GM12878 (cell line): ENCODE measurements at regions not wholly inside any gene's neighbourhood (a gene's known extent, or its start where the extent isn't known, plus 50 kb on each side); places are given as distances from the start of the nearest gene placed in this dataset.
A peak's percentile ranks its signal among the peaks of the same experiment; 100 is the strongest.

Experiments used
- ATAC-seq: fragments of 200-7000 bp; cut with Tn5 transposase; 3 replicates; pipeline ENCODE4 v1.9.1; 2020; ENCODE audit warnings: mild to moderate bottlenecking, moderate library complexity
- BruUV-seq: library from RNA; stranded (reverse); fragments of 400-500 nt; replicated peaks from 2 replicates; lab custom pipeline; 2021; lab: Mats Ljungman, UMichigan
- CTCF ChIA-PET: fragments of 300-600 bp; sonication (Branson Sonifier 250); formaldehyde crosslinking; extraction: SDS; loops from one replicate; lab custom pipeline; 2021; ENCODE audit warnings: inconsistent platforms; lab: Yijun Ruan, JAX
- POLR2A ChIA-PET: fragments of 350-600 bp; formaldehyde crosslinking; extraction: SDS; loops from one replicate; lab custom pipeline; 2021; ENCODE audit warnings: inconsistent platforms; lab: Charles Lee
- RAD21 ChIA-PET: fragments of 300-600 bp; sonication (Branson Sonifier 250); formaldehyde crosslinking; loops from one replicate; lab custom pipeline; 2023; ENCODE audit warnings: antibody characterized with exemption; ENCODE audit not compliant: unreplicated experiment; lab: Charles Lee
- SMC1A ChIA-PET: fragments of 300-600 bp; sonication (Branson Sonifier 250); formaldehyde crosslinking; loops from one replicate; lab custom pipeline; 2023; ENCODE audit not compliant: unreplicated experiment, uncharacterized antibody; lab: Charles Lee
- DNase-seq: peaks from one replicate; pipeline ENCODE4 v3.0.0-alpha.2; 2011; ENCODE audit warnings: low read depth, low spot score
- FAIRE-seq: peaks from 3 replicates; lab custom pipeline; 2011; peaks lifted over from hg19 to GRCh38; lab: Jason Lieb, UNC
- H2AFZ ChIP-seq: 2 replicates; pipeline ENCODE4 v1.6.0; 2011; ENCODE audit warnings: low read depth, low read length, control low read depth; ENCODE audit not compliant: control insufficient read depth
- H3K27ac ChIP-seq: 2 replicates; pipeline ENCODE4 v1.5.1; 2011; ENCODE audit warnings: control low read depth; ENCODE audit not compliant: control insufficient read depth, insufficient read depth
- H3K27me3 ChIP-seq, 2 experiments: replicated peaks in 1 of 2; 2 replicates each; pipeline versions ENCODE4 v1.6.0 to v1.6.1; 2011; ENCODE audit warnings: low read length in 1 of 2; ENCODE audit not compliant: control insufficient read depth in 2 of 2, insufficient read depth in 2 of 2
- H3K36me3 ChIP-seq, 2 experiments: 2 replicates each; pipeline ENCODE4 v1.5.1; 2011; ENCODE audit warnings: low read length in 1 of 2; ENCODE audit not compliant: control insufficient read depth in 2 of 2, insufficient read depth in 2 of 2
- H3K4me1 ChIP-seq: 2 replicates; pipeline ENCODE4 v1.6.1; 2011; ENCODE audit warnings: mild to moderate bottlenecking, low read length, moderate library complexity, mixed read lengths; ENCODE audit not compliant: control insufficient read depth, insufficient read depth
- H3K4me2 ChIP-seq: 2 replicates; pipeline ENCODE4 v1.6.0; 2011; ENCODE audit warnings: control low read depth; ENCODE audit not compliant: control insufficient read depth, insufficient read depth
- H3K4me3 ChIP-seq: fragments of 200-600 bp; sonication (generic); 2 replicates; pipeline ENCODE4 v1.5.1; 2016
- H3K79me2 ChIP-seq: 2 replicates; pipeline ENCODE4 v1.6.0; 2011; ENCODE audit warnings: low read length; ENCODE audit not compliant: control insufficient read depth, insufficient read depth
- H3K9ac ChIP-seq: 2 replicates; pipeline ENCODE4 v1.8.0; 2011; ENCODE audit warnings: low read length, control low read depth, mixed read lengths; ENCODE audit not compliant: control insufficient read depth, insufficient read depth
- H3K9me3 ChIP-seq: replicated peaks from 3 replicates; pipeline ENCODE4 v1.5.1; 2011; ENCODE audit warnings: mild to moderate bottlenecking, low read length; ENCODE audit not compliant: control insufficient read depth, insufficient read depth
- H4K20me1 ChIP-seq: 2 replicates; pipeline ENCODE4 v1.6.0; 2011; ENCODE audit not compliant: control insufficient read depth, insufficient read depth
- ATF2 ChIP-seq: IDR thresholded peaks from 2 replicates; pipeline ENCODE4 v1.6.1; 2012; ENCODE audit warnings: low read length, inconsistent platforms
- PAX8 ChIP-seq: fragments of 450-650 bp; IDR thresholded peaks from 2 replicates; pipeline ENCODE4 v1.6.1; 2017; ENCODE audit warnings: mild to moderate bottlenecking, moderate library complexity
- PML ChIP-seq: IDR thresholded peaks from 2 replicates; pipeline ENCODE4 v1.6.1; 2012; ENCODE audit warnings: low read length, inconsistent platforms
- RBBP5 ChIP-seq: fragments of 200-600 bp; sonication (generic); conservative IDR thresholded peaks from 2 replicates; pipeline ENCODE4 v1.6.1; 2016
- REST ChIP-seq: IDR thresholded peaks from 2 replicates; pipeline ENCODE4 v1.6.1; 2012; ENCODE audit warnings: mild to moderate bottlenecking, low read depth, low read length
- USF2 ChIP-seq: IDR thresholded peaks from 2 replicates; pipeline ENCODE4 v1.6.1; 2011; ENCODE audit warnings: low read depth, low read length, improper control_type of control experiment, borderline replicate concordance
- WGBS: methylation state at CpG from one replicate; pipeline ENCODE4 v1.1.6; 2016; ENCODE audit warnings: low lambda C conversion rate; ENCODE audit not compliant: insufficient replicate concordance, insufficient coverage; ENCODE audit errors: missing lambda C conversion rate; 5-methylcytosine and 5-hydroxymethylcytosine counted together
- in situ Hi-C: fragments of 300-500 bp; cut with MboI; formaldehyde crosslinking; loops from 9 replicates; pipeline ENCODE4 v1.14.3; 2018; ENCODE audit warnings: mixed read lengths
- intact Hi-C: fragments of 100-400 bp; cut with micrococcal nuclease; formaldehyde crosslinking; loops from one replicate; pipeline ENCODE4 v1.14.2; 2022; ENCODE audit not compliant: unreplicated experiment

GRCh38 chr10:3511483-3511882 lies 273.5 kb downstream of the KLF6 start:
- no peak overlapping the region for H3K4me2 ChIP-seq
- ATAC-seq (no peak), FAIRE-seq (no peak), DNase-seq (no peak)
- no peaks in the 10 kb centered on the region for H3K36me3 ChIP-seq
- no peaks in the 10 kb centered on the region for H3K27me3 ChIP-seq
- POLR2A ChIA-PET: no interaction called here
- no peaks in the 10 kb centered on the region for H3K4me1 ChIP-seq
- intact Hi-C loops (no loop called here), in situ Hi-C loops (no loop called here)
- no peaks in the 10 kb centered on the region for H4K20me1 ChIP-seq
- CTCF ChIA-PET: no interaction called here
- H3K9ac ChIP-seq: no peak overlapping the region
- H3K27ac ChIP-seq: no peak overlapping the region
- RAD21 ChIA-PET: no interaction called here
- no peaks in the 10 kb centered on the region for H3K79me2 ChIP-seq
- no TSS peak for BruUV-seq
- no peak overlapping the region for H2AFZ ChIP-seq
- TF ChIP-seq USF2 (no peak), ATF2 (no peak), REST (peak; percentile 44; the same call in 1 of the 2 replicates), PML (no peak), RBBP5 (no peak), PAX8 (no peak)
- no peaks in the 10 kb centered on the region for H3K9me3 ChIP-seq
- SMC1A ChIA-PET: no interaction called here
- no peak overlapping the region for H3K4me3 ChIP-seq
- WGBS: 20% methylated on average over 5 of the region's 5 CpGs
